HT1080 (cell line): ENCODE measurements at regions not wholly inside any gene's neighbourhood (a gene's known extent, or its start where the extent isn't known, plus 50 kb on each side); places are given as distances from the start of the nearest gene placed in this dataset.
A peak's percentile ranks its signal among the peaks of the same experiment; 100 is the strongest.
"Not testable (repeated sequence)": the region's sequence is repeated elsewhere in the genome, so short reads cannot be mapped to it uniquely, and the experiment has no call there.

ENCODE experiments used
- DNase-seq: peaks from one replicate; pipeline ENCODE4 v3.0.0-alpha.2; 2015; ENCODE audit warnings: low read depth

DNA sequence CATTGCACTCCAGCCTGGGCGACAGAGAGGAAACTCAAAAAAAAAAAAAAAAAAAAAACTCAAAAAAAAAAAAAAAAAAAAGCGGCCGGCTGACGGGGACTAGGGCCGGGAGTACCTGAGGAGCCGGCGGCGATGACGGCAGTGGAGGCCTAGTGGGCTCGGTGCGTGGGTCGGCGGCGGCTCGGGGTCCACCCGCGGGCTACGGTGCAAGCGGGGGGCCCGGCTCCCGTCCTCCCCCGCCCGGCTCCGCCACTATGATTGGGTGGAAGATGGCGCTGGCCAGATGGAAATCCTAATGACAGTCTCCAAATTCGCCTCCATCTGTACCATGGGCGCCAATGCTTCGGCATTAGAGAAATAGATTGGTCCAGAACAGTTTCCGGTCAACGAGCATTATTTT is 190.7 kb downstream of the TGIF2LX start:
- not testable (repeated sequence) for DNase-seq

GRCh38 chrX:90134947-90135346 is 213.2 kb downstream of the TGIF2LX start:
- DNase-seq, result not testable (repeated sequence)

- DNase-seq, result peak; percentile 37
Observed at GRCh38 chrX:90178976-90179375, 257.3 kb downstream of the TGIF2LX start.

- not testable (repeated sequence) for DNase-seq
Observed at GRCh38 chrX:90189046-90189445, 267.3 kb downstream of the TGIF2LX start.

DNA sequence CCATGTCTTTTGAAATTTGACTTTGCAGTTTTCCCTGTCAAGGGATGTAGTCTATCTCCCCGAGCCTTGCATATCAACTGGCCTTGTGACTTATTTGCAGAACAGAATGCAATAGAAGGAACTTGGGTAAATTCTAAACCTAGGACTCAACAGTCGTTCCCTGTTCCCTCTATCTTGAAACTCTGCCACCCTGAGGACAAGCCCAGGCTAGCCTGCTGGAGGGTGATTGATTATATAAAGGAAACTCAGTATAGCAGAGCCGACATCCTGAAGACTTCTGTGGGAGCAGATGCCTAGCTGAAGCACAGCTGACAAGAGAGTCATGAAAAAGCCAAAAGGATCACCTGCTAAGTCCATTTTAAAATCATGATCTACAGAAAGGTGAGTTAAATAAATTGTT is 285.1 kb downstream of the TGIF2LX start:
- peak; percentile 1 for DNase-seq

GRCh38 chrX:90222620-90223019 is 300.9 kb downstream of the TGIF2LX start:
- DNase-seq, result not testable (repeated sequence)

GRCh38 chrX:90271645-90272044 is 349.9 kb downstream of the TGIF2LX start:
- not testable (repeated sequence) for DNase-seq
